C4-2B (cell line): ENCODE measurements at regions not wholly inside any gene's neighbourhood (a gene's known extent, or its start where the extent isn't known, plus 50 kb on each side); places are given as distances from the start of the nearest gene placed in this dataset.

Experiments used
- CTCF ChIP-seq: fragments of 450-650 bp; conservative IDR thresholded peaks from 2 replicates; pipeline ENCODE4 v1.5.1; 2017; ENCODE audit warnings: mild to moderate bottlenecking
- ZFX ChIP-seq: fragments of 450-650 bp; IDR thresholded peaks from 2 replicates; pipeline ENCODE4 v1.6.1; 2017

DNA sequence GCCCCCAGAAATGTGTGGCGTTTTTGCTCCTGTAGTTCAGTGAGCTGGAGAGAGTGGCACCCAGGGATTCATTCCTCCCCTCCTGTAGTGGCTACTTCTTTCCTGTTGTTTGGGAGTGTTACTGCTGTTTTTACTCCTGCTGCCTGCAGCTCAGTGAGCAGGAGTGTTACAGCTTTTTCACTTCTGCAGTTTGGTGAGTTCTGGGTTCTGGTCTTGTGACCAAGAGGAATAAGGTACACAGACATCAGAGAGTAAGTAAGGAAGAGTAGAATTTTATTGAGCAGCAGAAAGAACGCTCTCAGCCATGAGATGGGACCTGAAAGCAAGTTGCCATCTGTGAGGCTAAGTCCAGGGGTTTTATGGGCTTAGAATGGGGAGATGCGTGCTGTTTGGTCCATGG lies 966.3 kb upstream of the CITED2 start:
- TF ChIP-seq CTCF = no peak
- TF ChIP-seq ZFX = no peak
